HS-5 (cell line): ENCODE measurements at regions not wholly inside any gene's neighbourhood (a gene's known extent, or its start where the extent isn't known, plus 50 kb on each side); places are given as distances from the start of the nearest gene placed in this dataset.

Source experiments
- DNase-seq: peaks from one replicate; pipeline ENCODE4 v3.0.0-alpha.2; 2012; ENCODE audit warnings: low read depth

GRCh38 chr16:86806838-86807351 is 228.5 kb downstream of the FOXL1 start:
- DNase-seq: no peak

GRCh38 chr16:86808863-86809444 is 230.6 kb downstream of the FOXL1 start:
- DNase-seq: no peak

- DNase-seq: peak; percentile 36
Observed at GRCh38 chr16:86809458-86809955, 231.2 kb downstream of the FOXL1 start.

GRCh38 chr16:86810062-86810461 is 231.7 kb downstream of the FOXL1 start:
- DNase-seq: no peak

GRCh38 chr16:86812363-86812970 is 234.1 kb downstream of the FOXL1 start:
- no peak for DNase-seq

- DNase-seq: no peak
Observed at GRCh38 chr16:86814256-86814655, 235.9 kb downstream of the FOXL1 start.

- no peak for DNase-seq
Observed at GRCh38 chr16:86816930-86817625, 238.7 kb downstream of the FOXL1 start.

- DNase-seq: no peak
Observed at GRCh38 chr16:86818671-86819532, 240.6 kb downstream of the FOXL1 start.

GRCh38 chr16:86819533-86819892 is 241.2 kb downstream of the FOXL1 start:
- no peak for DNase-seq

- DNase-seq: no peak
Observed at GRCh38 chr16:86821895-86822294, 243.5 kb downstream of the FOXL1 start.

GRCh38 chr16:86823125-86823524 is 244.8 kb downstream of the FOXL1 start:
- no peak for DNase-seq

- DNase-seq: no peak
Observed at GRCh38 chr16:86823888-86824671, 245.7 kb downstream of the FOXL1 start.

GRCh38 chr16:86824751-86825296 is 246.5 kb downstream of the FOXL1 start:
- no peak for DNase-seq

- DNase-seq: no peak
Observed at GRCh38 chr16:86825631-86826030, 247.3 kb downstream of the FOXL1 start.

- no peak for DNase-seq
Observed at GRCh38 chr16:86826941-86827340, 248.6 kb downstream of the FOXL1 start.

GRCh38 chr16:86827521-86827920 is 249.2 kb downstream of the FOXL1 start:
- DNase-seq: no peak

- no peak for DNase-seq
Observed at GRCh38 chr16:86828202-86828601, 249.9 kb downstream of the FOXL1 start.

- no peak for DNase-seq
Observed at GRCh38 chr16:86828653-86829052, 250.3 kb downstream of the FOXL1 start.

GRCh38 chr16:86831366-86831765 is 253.0 kb downstream of the FOXL1 start:
- no peak for DNase-seq

GRCh38 chr16:86833136-86833535 is 254.8 kb downstream of the FOXL1 start:
- DNase-seq: no peak

GRCh38 chr16:86834451-86835035 is 256.2 kb downstream of the FOXL1 start:
- no peak for DNase-seq
